ENCODE measurements at regions not wholly inside any gene's neighbourhood (a gene's known extent, or its start where the extent isn't known, plus 50 kb on each side); places are given as distances from the start of the nearest gene placed in this dataset.

DNA sequence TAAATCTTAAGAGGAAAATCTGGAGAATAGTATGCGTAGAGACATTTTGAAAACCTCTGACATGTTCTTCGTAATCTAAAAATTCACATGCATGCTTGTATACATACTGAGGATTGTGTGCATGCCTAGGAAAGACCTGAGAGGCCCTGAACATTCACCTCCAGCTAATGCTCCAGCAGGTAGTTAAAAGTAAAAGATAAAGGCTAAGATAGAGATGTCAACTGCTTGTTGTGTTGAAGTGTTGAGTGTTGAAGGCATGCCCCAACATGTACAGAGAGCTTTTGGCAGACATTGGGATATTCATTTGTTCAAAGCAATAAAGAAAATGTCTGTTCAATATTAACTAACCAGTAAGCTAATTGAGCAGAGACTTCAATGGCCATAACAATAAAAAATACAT is 118.6 kb upstream of the SYT1 start:
- ATAC-seq: no peak
- no peak for TF ChIP-seq TCF4 (CRISPR knock-in tag; IDR thresholded peaks at IDR 0.05; ENCODE audit: borderline replicate concordance)
- no peak for TF ChIP-seq ZNF8 (CRISPR knock-in tag; IDR thresholded peaks at IDR 0.05)
- TF ChIP-seq, protein P1, sequence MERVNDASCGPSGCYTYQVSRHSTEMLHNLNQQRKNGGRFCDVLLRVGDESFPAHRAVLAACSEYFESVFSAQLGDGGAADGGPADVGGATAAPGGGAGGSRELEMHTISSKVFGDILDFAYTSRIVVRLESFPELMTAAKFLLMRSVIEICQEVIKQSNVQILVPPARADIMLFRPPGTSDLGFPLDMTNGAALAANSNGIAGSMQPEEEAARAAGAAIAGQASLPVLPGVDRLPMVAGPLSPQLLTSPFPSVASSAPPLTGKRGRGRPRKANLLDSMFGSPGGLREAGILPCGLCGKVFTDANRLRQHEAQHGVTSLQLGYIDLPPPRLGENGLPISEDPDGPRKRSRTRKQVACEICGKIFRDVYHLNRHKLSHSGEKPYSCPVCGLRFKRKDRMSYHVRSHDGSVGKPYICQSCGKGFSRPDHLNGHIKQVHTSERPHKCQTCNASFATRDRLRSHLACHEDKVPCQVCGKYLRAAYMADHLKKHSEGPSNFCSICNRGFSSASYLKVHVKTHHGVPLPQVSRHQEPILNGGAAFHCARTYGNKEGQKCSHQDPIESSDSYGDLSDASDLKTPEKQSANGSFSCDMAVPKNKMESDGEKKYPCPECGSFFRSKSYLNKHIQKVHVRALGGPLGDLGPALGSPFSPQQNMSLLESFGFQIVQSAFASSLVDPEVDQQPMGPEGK (CRISPR knock-in tag; IDR thresholded peaks at IDR 0.05; ENCODE audit: borderline replicate concordance): no peak
- no peak for TF ChIP-seq ZFP30 (CRISPR knock-in tag; IDR thresholded peaks at IDR 0.05)
- TF ChIP-seq, protein P2, sequence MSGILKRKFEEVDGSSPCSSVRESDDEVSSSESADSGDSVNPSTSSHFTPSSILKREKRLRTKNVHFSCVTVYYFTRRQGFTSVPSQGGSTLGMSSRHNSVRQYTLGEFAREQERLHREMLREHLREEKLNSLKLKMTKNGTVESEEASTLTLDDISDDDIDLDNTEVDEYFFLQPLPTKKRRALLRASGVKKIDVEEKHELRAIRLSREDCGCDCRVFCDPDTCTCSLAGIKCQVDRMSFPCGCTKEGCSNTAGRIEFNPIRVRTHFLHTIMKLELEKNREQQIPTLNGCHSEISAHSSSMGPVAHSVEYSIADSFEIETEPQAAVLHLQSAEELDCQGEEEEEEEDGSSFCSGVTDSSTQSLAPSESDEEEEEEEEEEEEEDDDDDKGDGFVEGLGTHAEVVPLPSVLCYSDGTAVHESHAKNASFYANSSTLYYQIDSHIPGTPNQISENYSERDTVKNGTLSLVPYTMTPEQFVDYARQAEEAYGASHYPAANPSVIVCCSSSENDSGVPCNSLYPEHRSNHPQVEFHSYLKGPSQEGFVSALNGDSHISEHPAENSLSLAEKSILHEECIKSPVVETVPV (CRISPR knock-in tag; IDR thresholded peaks at IDR 0.05): no peak
- TF ChIP-seq ZFP3 (CRISPR knock-in tag; IDR thresholded peaks at IDR 0.05): no peak
- TF ChIP-seq ARNTL (CRISPR knock-in tag; IDR thresholded peaks at IDR 0.05; ENCODE audit: borderline replicate concordance, low read depth): no peak
- TF ChIP-seq BACH2 (CRISPR knock-in tag; IDR thresholded peaks at IDR 0.05; ENCODE audit: borderline replicate concordance): no peak
- TF ChIP-seq GLIS3 (CRISPR knock-in tag; IDR thresholded peaks at IDR 0.05): no peak
- TF ChIP-seq ZC3H10 (CRISPR knock-in tag; IDR thresholded peaks at IDR 0.05): no peak
- TF ChIP-seq TOX (CRISPR knock-in tag; IDR thresholded peaks at IDR 0.05; ENCODE audit: borderline replicate concordance): no peak
- TF ChIP-seq ESRRG (CRISPR knock-in tag; IDR thresholded peaks at IDR 0.05): no peak
- no peak for TF ChIP-seq OSR1 (CRISPR knock-in tag; IDR thresholded peaks at IDR 0.05)
- TF ChIP-seq, protein P3, sequence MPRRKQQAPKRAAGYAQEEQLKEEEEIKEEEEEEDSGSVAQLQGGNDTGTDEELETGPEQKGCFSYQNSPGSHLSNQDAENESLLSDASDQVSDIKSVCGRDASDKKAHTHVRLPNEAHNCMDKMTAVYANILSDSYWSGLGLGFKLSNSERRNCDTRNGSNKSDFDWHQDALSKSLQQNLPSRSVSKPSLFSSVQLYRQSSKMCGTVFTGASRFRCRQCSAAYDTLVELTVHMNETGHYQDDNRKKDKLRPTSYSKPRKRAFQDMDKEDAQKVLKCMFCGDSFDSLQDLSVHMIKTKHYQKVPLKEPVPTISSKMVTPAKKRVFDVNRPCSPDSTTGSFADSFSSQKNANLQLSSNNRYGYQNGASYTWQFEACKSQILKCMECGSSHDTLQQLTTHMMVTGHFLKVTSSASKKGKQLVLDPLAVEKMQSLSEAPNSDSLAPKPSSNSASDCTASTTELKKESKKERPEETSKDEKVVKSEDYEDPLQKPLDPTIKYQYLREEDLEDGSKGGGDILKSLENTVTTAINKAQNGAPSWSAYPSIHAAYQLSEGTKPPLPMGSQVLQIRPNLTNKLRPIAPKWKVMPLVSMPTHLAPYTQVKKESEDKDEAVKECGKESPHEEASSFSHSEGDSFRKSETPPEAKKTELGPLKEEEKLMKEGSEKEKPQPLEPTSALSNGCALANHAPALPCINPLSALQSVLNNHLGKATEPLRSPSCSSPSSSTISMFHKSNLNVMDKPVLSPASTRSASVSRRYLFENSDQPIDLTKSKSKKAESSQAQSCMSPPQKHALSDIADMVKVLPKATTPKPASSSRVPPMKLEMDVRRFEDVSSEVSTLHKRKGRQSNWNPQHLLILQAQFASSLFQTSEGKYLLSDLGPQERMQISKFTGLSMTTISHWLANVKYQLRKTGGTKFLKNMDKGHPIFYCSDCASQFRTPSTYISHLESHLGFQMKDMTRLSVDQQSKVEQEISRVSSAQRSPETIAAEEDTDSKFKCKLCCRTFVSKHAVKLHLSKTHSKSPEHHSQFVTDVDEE (CRISPR knock-in tag; IDR thresholded peaks at IDR 0.05): no peak
- no peak for TF ChIP-seq PPARA (CRISPR knock-in tag; IDR thresholded peaks at IDR 0.05; ENCODE audit: borderline replicate concordance)
- no peak for TF ChIP-seq CSDC2 (CRISPR knock-in tag; IDR thresholded peaks at IDR 0.05)

DNA sequence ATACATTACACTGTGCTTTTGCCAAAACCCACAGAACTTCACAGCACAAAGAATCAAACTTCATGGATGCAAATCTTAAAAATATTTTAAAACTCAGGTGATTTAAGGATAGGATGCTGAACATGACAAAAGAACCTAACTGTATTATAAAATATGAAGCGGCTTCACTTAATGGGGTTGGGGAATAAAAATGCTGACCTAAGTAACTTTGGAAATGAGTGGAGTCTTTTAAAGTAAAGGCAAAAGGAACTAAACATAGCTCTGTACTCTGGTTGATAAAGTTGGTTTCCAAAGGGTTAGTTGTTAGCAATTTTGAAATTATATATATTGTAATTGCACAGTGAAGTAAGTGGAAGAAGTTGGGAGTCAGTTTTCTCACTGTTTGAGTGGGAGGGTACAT is 111.5 kb upstream of the SYT1 start:
- TF ChIP-seq ARNTL (CRISPR knock-in tag; IDR thresholded peaks at IDR 0.05; ENCODE audit: borderline replicate concordance, low read depth) (no peak), RARB (CRISPR knock-in tag; IDR thresholded peaks at IDR 0.05) (no peak), ISL1 (CRISPR knock-in tag; IDR thresholded peaks at IDR 0.05) (no peak)

DNA sequence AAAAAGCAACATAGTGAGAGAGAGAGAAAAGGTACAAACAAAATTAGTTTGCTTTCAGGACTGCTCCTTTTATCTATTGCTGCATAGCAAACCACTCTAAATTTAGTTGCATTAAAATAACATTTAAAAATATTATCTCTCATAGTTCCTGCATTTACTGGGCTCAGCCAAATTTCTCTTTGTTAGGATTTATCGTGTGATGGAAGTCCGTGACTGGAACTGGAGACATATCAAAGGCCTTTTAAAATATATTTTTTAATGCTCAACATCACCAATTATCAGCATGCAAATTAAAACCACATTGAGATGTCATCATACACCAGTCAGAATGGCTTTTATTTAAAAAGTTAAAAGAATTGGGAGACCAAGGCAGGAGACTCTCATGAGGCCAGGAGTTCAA is 107.6 kb upstream of the SYT1 start:
- no peak for ATAC-seq
- TF ChIP-seq, protein P4, sequence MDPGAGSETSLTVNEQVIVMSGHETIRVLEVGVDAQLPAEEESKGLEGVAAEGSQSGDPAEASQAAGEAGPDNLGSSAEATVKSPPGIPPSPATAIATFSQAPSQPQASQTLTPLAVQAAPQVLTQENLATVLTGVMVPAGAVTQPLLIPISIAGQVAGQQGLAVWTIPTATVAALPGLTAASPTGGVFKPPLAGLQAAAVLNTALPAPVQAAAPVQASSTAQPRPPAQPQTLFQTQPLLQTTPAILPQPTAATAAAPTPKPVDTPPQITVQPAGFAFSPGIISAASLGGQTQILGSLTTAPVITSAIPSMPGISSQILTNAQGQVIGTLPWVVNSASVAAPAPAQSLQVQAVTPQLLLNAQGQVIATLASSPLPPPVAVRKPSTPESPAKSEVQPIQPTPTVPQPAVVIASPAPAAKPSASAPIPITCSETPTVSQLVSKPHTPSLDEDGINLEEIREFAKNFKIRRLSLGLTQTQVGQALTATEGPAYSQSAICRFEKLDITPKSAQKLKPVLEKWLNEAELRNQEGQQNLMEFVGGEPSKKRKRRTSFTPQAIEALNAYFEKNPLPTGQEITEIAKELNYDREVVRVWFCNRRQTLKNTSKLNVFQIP (CRISPR knock-in tag; IDR thresholded peaks at IDR 0.05; ENCODE audit: borderline replicate concordance, low read depth): no peak
- no peak for TF ChIP-seq ZFP30 (CRISPR knock-in tag; IDR thresholded peaks at IDR 0.05)
- no peak for TF ChIP-seq RARB (CRISPR knock-in tag; IDR thresholded peaks at IDR 0.05)
- no peak for TF ChIP-seq ISL1 (CRISPR knock-in tag; IDR thresholded peaks at IDR 0.05)
- TF ChIP-seq ZFP3 (CRISPR knock-in tag; IDR thresholded peaks at IDR 0.05): no peak
- TF ChIP-seq ZNF8 (CRISPR knock-in tag; IDR thresholded peaks at IDR 0.05): no peak
- TF ChIP-seq, protein P5, sequence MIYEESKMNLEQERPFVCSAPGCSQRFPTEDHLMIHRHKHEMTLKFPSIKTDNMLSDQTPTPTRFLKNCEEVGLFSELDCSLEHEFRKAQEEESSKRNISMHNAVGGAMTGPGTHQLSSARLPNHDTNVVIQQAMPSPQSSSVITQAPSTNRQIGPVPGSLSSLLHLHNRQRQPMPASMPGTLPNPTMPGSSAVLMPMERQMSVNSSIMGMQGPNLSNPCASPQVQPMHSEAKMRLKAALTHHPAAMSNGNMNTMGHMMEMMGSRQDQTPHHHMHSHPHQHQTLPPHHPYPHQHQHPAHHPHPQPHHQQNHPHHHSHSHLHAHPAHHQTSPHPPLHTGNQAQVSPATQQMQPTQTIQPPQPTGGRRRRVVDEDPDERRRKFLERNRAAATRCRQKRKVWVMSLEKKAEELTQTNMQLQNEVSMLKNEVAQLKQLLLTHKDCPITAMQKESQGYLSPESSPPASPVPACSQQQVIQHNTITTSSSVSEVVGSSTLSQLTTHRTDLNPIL (CRISPR knock-in tag; IDR thresholded peaks at IDR 0.05; ENCODE audit: low read depth): no peak
- no peak for TF ChIP-seq ZC3H10 (CRISPR knock-in tag; IDR thresholded peaks at IDR 0.05)
- no peak for TF ChIP-seq ZNF70 (CRISPR knock-in tag; IDR thresholded peaks at IDR 0.05)
- TF ChIP-seq BACH2 (CRISPR knock-in tag; IDR thresholded peaks at IDR 0.05; ENCODE audit: borderline replicate concordance): no peak
- no peak for TF ChIP-seq TCF4 (CRISPR knock-in tag; IDR thresholded peaks at IDR 0.05; ENCODE audit: borderline replicate concordance)
- no peak for TF ChIP-seq PPARA (CRISPR knock-in tag; IDR thresholded peaks at IDR 0.05; ENCODE audit: borderline replicate concordance)
- TF ChIP-seq, protein P2 (CRISPR knock-in tag; IDR thresholded peaks at IDR 0.05): no peak
- TF ChIP-seq GLIS3 (CRISPR knock-in tag; IDR thresholded peaks at IDR 0.05): no peak
- TF ChIP-seq SNAI2 (CRISPR knock-in tag; IDR thresholded peaks at IDR 0.05): no peak
- TF ChIP-seq OSR1 (CRISPR knock-in tag; IDR thresholded peaks at IDR 0.05): no peak

More for the DNA sequence above, 111.5 kb upstream of the SYT1 start:
- ATAC-seq: no peak

Data from SK-N-SH treated with all-trans-retinoic acid at 6 μM for 48 hours (cell line).